H9 (cell line): ENCODE measurements at regions not wholly inside any gene's neighbourhood (a gene's known extent, or its start where the extent isn't known, plus 50 kb on each side); places are given as distances from the start of the nearest gene placed in this dataset.
"Not testable (repeated sequence)": the region's sequence is repeated elsewhere in the genome, so short reads cannot be mapped to it uniquely, and the experiment has no call there.

Experiments used
- DNase-seq: peaks from one replicate; pipeline ENCODE4 v3.0.0-alpha.2; 2017
- H2AFZ ChIP-seq: one replicate; pipeline ENCODE4 v1.6.1; 2013; ENCODE audit warnings: mild to moderate bottlenecking, low read length, control low read depth, moderate library complexity
- H2AK5ac ChIP-seq: 2 replicates; pipeline ENCODE4 v1.6.1; 2013; ENCODE audit warnings: low read length, control low read depth, mixed read lengths; ENCODE audit not compliant: insufficient read length
- H2BK120ac ChIP-seq: one replicate; pipeline ENCODE4 v1.6.1; 2013; ENCODE audit warnings: low read depth, mild to moderate bottlenecking, low read length, control low read depth, inconsistent platforms; ENCODE audit not compliant: poor library complexity, severe bottlenecking
- H2BK12ac ChIP-seq: 2 replicates; pipeline ENCODE4 v1.6.1; 2013; ENCODE audit warnings: low read length, control low read depth, mixed read lengths, low read depth; ENCODE audit not compliant: insufficient read length
- H2BK15ac ChIP-seq: 2 replicates; pipeline ENCODE4 v1.6.1; 2013; ENCODE audit warnings: low read depth, low read length, control low read depth
- H2BK20ac ChIP-seq: one replicate; pipeline ENCODE4 v1.6.1; 2013; ENCODE audit warnings: low read depth, mild to moderate bottlenecking, low read length, control low read depth, inconsistent platforms; ENCODE audit not compliant: poor library complexity, severe bottlenecking
- H2BK5ac ChIP-seq: 2 replicates; pipeline ENCODE4 v1.6.1; 2013; ENCODE audit warnings: low read length, control low read depth, mixed read lengths; ENCODE audit not compliant: insufficient read length
- H3K14ac ChIP-seq: 2 replicates; pipeline ENCODE4 v1.6.1; 2013; ENCODE audit warnings: low read length, control low read depth; ENCODE audit not compliant: insufficient read depth
- H3K18ac ChIP-seq: 2 replicates; pipeline ENCODE4 v1.6.1; 2013; ENCODE audit warnings: low read depth, mild to moderate bottlenecking, mixed read lengths, low read length, control low read depth; ENCODE audit not compliant: insufficient read length
- H3K23ac ChIP-seq: 2 replicates; pipeline ENCODE4 v1.6.1; 2013; ENCODE audit warnings: low read length, control low read depth, mixed read lengths, low read depth; ENCODE audit not compliant: insufficient read length
- H3K23me2 ChIP-seq: 2 replicates; pipeline ENCODE4 v1.6.1; 2013; ENCODE audit warnings: low read depth, mild to moderate bottlenecking, mixed read lengths, low read length, control low read depth; ENCODE audit not compliant: insufficient read length, poor library complexity, severe bottlenecking
- H3K27ac ChIP-seq: 2 replicates; pipeline ENCODE4 v1.5.1; 2013; ENCODE audit warnings: low read length, control low read depth, mixed read lengths, low read depth; ENCODE audit not compliant: insufficient read length
- H3K27me3 ChIP-seq: 2 replicates; pipeline ENCODE4 v1.6.1; 2013; ENCODE audit warnings: low read length, control low read depth, inconsistent platforms; ENCODE audit not compliant: insufficient read depth
- H3K4ac ChIP-seq: 2 replicates; pipeline ENCODE4 v1.6.1; 2013; ENCODE audit warnings: low read depth, mild to moderate bottlenecking, control low read depth, inconsistent platforms, low read length, moderate library complexity
- H3K4me1 ChIP-seq: 2 replicates; pipeline ENCODE4 v1.6.1; 2013; ENCODE audit warnings: low read length, control low read depth, inconsistent platforms; ENCODE audit not compliant: insufficient read depth
- H3K4me2 ChIP-seq: 2 replicates; pipeline ENCODE4 v1.6.1; 2013; ENCODE audit warnings: low read length, control low read depth, mixed read lengths; ENCODE audit not compliant: insufficient read length, insufficient read depth
- H3K56ac ChIP-seq: 2 replicates; pipeline ENCODE4 v1.6.1; 2013; ENCODE audit warnings: low read depth, mild to moderate bottlenecking, mixed read lengths, low read length, control low read depth; ENCODE audit not compliant: insufficient read length
- H3K79me1 ChIP-seq: 2 replicates; pipeline ENCODE4 v1.6.1; 2013; ENCODE audit warnings: low read depth, mild to moderate bottlenecking, moderate library complexity, low read length, control low read depth, inconsistent platforms; ENCODE audit not compliant: insufficient read depth, poor library complexity, severe bottlenecking
- H3K79me2 ChIP-seq: 2 replicates; pipeline ENCODE4 v1.6.1; 2013; ENCODE audit warnings: low read length, control low read depth, inconsistent platforms; ENCODE audit not compliant: insufficient read depth
- H3K9ac ChIP-seq: 2 replicates; pipeline ENCODE4 v1.6.1; 2013; ENCODE audit warnings: low read length, control low read depth, mixed read lengths; ENCODE audit not compliant: insufficient read length; ENCODE audit errors: extremely low read depth
- H3K9me3 ChIP-seq: one replicate; pipeline ENCODE4 v1.6.1; 2013; ENCODE audit warnings: low read depth, low read length, inconsistent platforms; ENCODE audit not compliant: control insufficient read depth
- H3T11ph ChIP-seq: one replicate; pipeline ENCODE4 v1.6.1; 2013; ENCODE audit warnings: mild to moderate bottlenecking, low read length, control low read depth, inconsistent platforms
- H4K20me1 ChIP-seq: one replicate; pipeline ENCODE4 v1.6.1; 2013; ENCODE audit not compliant: control insufficient read depth, insufficient read length, insufficient read depth
- H4K5ac ChIP-seq: 2 replicates; pipeline ENCODE4 v1.6.1; 2013; ENCODE audit warnings: low read depth, mild to moderate bottlenecking, mixed read lengths, low read length, control low read depth; ENCODE audit not compliant: insufficient read length
- H4K8ac ChIP-seq: replicated peaks from 2 replicates; pipeline ENCODE4 v1.6.1; 2013; ENCODE audit warnings: low read length, control low read depth, mixed read lengths, low read depth; ENCODE audit not compliant: insufficient read length
- H4K91ac ChIP-seq: 2 replicates; pipeline ENCODE4 v1.6.1; 2013; ENCODE audit warnings: low read depth, mild to moderate bottlenecking, moderate library complexity, mixed read lengths, low read length, control low read depth; ENCODE audit not compliant: insufficient read length
- H3K27ac Mint-ChIP-seq, 3 experiments: 2 replicates in 2 of 3; 3 replicates in 1 of 3; pipeline ENCODE4 v1.8.0; 2020 to 2021; ENCODE audit warnings: mixed read lengths in 3 of 3, mild to moderate bottlenecking in 1 of 3, moderate library complexity in 1 of 3
- H3K27me3 Mint-ChIP-seq: 2 replicates; pipeline ENCODE4 v1.8.0; 2021; ENCODE audit warnings: low read depth, mild to moderate bottlenecking, moderate library complexity, mixed read lengths
- H3K36me3 Mint-ChIP-seq, 3 experiments: 2 replicates in 2 of 3; 3 replicates in 1 of 3; pipeline ENCODE4 v1.8.0; 2020 to 2021; ENCODE audit warnings: low read depth in 3 of 3, mixed read lengths in 3 of 3; ENCODE audit not compliant: insufficient read depth in 1 of 3
- H3K4me1 Mint-ChIP-seq, 2 experiments: 2 replicates each; pipeline ENCODE4 v1.8.0; 2020; ENCODE audit warnings: mixed read lengths in 2 of 2
- H3K4me3 Mint-ChIP-seq, 2 experiments: 2 replicates in 1 of 2; 3 replicates in 1 of 2; pipeline ENCODE4 v1.8.0; 2020 to 2021; ENCODE audit warnings: mild to moderate bottlenecking in 2 of 2, mixed read lengths in 2 of 2, moderate library complexity in 1 of 2
- H3K9me3 Mint-ChIP-seq, 2 experiments: 2 replicates in 1 of 2; 3 replicates in 1 of 2; pipeline ENCODE4 v1.8.0; 2020; ENCODE audit warnings: mild to moderate bottlenecking in 2 of 2, mixed read lengths in 2 of 2, moderate library complexity in 1 of 2
- WGBS: extraction: QIAGEN DNeasy Blood & Tissue Kit; methylation state at CpG from one replicate; pipeline ENCODE4 v1.1.7; 2013; ENCODE audit warnings: missing lambda C conversion rate, low lambda C conversion rate, mixed read lengths; ENCODE audit not compliant: insufficient read length; ENCODE audit errors: extremely low coverage; 5-methylcytosine and 5-hydroxymethylcytosine counted together

DNA sequence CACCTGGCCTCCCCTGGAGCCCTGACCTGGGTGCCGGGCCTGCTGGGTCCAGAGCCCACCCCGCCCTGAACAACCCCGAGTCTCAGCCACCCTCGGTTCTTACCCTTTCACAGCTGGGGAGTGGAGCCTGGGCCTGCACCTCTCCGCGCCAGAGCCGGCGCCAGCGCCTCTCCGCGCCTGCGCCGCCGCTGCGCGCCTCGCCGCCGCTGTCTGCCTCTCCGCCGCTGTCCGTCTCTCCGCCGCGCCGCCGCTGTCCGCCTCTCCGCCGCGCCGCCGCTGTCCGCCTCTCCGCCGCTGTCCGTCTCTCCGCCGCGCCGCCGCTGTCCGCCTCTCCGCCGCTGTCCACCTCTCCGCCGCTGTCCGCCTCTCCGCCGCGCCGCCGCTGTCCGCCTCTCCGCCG, 326.9 kb upstream of the PLGLB1 start:
- H3K27me3 ChIP-seq, H3K79me2 ChIP-seq, H3K4me1 ChIP-seq, DNase-seq, H3K4me2 ChIP-seq, H3K23me2 ChIP-seq, H2AK5ac ChIP-seq, H4K5ac ChIP-seq, H3K27me3 Mint-ChIP-seq, H3K9ac ChIP-seq, H4K20me1 ChIP-seq, H3K36me3 Mint-ChIP-seq, H3K9me3 ChIP-seq, H3K79me1 ChIP-seq, H3K9me3 Mint-ChIP-seq, H4K8ac ChIP-seq, H4K91ac ChIP-seq, H2AFZ ChIP-seq, H3K4ac ChIP-seq, H2BK15ac ChIP-seq, H3K23ac ChIP-seq, H2BK5ac ChIP-seq, H3T11ph ChIP-seq, H3K18ac ChIP-seq, H3K14ac ChIP-seq, H2BK20ac ChIP-seq, H2BK120ac ChIP-seq, H3K27ac ChIP-seq, H3K56ac ChIP-seq, H3K27ac Mint-ChIP-seq, H2BK12ac ChIP-seq, H3K4me1 Mint-ChIP-seq: not testable (repeated sequence)
- no CpG with 5 or more reads among the region's 56 CpGs for WGBS
- peak overlapping the region; percentile 68 to 78 for H3K4me3 Mint-ChIP-seq

DNA sequence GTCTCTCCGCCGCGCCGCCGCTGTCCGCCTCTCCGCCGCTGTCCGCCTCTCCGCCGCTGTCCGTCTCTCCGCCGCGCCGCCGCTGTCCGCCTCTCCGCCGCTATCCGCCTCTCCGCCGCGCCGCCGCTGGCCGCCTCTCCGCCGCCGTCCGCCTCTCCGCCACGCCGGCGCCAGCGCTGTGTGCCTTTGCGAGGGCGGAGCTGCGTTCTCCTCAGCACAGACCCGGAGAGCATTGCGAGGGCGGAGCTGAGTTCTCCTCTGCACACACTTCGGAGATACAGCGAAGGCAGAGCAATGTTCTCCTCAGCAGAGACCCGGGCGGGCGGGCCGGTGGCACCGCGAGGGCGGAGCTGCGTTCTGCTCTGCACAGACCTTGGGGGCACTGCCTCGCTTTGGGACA, 327.4 kb upstream of the PLGLB1 start:
- not testable (repeated sequence) for H3K4ac ChIP-seq, H3K9me3 Mint-ChIP-seq, H3K56ac ChIP-seq, H3K4me1 ChIP-seq, H4K91ac ChIP-seq, H3K9me3 ChIP-seq, H3K79me1 ChIP-seq, H3T11ph ChIP-seq, H3K18ac ChIP-seq, H3K79me2 ChIP-seq, H2BK12ac ChIP-seq, H3K4me2 ChIP-seq, H3K4me1 Mint-ChIP-seq, H3K27ac ChIP-seq, H3K14ac ChIP-seq, H2BK5ac ChIP-seq, H2BK20ac ChIP-seq, H2BK120ac ChIP-seq, H2AK5ac ChIP-seq, H3K27ac Mint-ChIP-seq, H3K27me3 Mint-ChIP-seq, H3K36me3 Mint-ChIP-seq, H3K9ac ChIP-seq, H4K5ac ChIP-seq, H2AFZ ChIP-seq, H4K8ac ChIP-seq, H3K27me3 ChIP-seq, H3K23me2 ChIP-seq, H4K20me1 ChIP-seq, DNase-seq, H2BK15ac ChIP-seq, H3K23ac ChIP-seq
- WGBS: no CpG with 5 or more reads among the region's 53 CpGs
- H3K4me3 Mint-ChIP-seq: peak overlapping the region; percentile 68 to 78
